Glomerular endothelial cell (primary cell): ENCODE measurements at regions not wholly inside any gene's neighbourhood (a gene's known extent, or its start where the extent isn't known, plus 50 kb on each side); places are given as distances from the start of the nearest gene placed in this dataset.
"Not testable (repeated sequence)": the region's sequence is repeated elsewhere in the genome, so short reads cannot be mapped to it uniquely, and the experiment has no call there.

ENCODE experiments used
- DNase-seq: peaks from one replicate; pipeline ENCODE4 v3.0.0-alpha.2; 2011; ENCODE audit warnings: low read depth, low spot score; ENCODE audit errors: extremely low read depth

DNA sequence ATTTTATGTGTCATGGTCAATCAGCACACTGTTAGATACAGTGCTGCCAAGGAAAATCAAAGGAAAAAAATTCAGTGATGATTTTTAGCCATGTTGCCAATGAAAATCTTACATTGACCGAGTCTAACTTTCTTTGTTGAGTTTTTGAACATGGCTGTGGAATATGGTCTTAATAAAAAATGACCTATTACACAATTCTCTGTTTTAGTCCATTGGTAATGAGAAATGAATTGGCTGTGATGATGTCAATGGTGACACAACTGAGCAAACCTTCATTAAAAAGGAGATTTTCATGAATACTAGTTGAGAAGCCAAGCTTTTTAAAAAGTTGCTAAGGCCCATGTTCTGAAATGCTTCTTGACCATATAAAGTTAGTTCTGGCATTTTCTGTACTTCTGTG is 225.9 kb upstream of the GYPA start:
- no peak for DNase-seq

GRCh38 chr4:144371485-144371884 is 231.0 kb upstream of the GYPA start:
- DNase-seq, result no peak

DNA sequence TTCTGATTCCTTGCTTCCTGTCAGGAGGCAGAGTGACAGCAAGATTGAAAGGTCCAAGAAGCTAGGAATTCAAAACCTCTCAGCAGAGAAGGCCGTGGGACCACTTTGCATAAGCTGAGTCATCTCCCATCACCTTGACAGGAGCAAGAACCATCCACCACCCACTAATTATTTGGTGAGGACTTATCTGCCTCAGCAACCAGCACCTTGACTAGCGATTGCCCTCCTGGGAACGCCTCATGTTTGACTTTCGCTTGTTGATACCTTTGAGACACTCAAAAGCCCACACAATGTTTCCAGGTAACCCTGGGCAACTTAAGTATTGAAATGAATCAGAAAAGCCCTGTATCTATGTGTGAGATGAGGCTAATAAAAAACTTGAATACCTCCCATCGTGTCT is 233.5 kb upstream of the GYPA start:
- DNase-seq, result no peak

DNA sequence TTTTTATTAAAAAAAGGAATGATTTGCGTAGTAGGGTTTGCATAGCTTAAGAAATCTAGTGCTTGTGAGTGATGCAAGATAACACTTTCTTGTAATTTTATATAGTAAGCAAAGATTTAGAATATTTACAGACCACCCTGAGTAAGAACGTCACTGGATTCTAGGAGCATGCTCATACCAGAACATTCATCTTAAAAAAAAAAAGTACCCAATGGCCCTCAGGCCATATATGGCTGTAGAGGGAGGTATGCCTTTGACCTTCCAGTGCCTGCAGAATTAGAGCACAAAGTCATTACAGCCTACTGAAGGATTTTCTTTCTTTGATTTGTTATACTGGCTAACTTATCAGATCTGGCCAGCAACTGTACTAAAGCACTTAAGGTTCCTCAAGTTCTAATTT is 236.3 kb upstream of the GYPA start:
- no peak for DNase-seq

GRCh38 chr4:144384408-144384807 is 243.9 kb upstream of the GYPA start:
- DNase-seq, result no peak

- peak; percentile 74 for DNase-seq
Observed at GRCh38 chr4:144399927-144400326, 246.0 kb upstream of the HHIP start.

GRCh38 chr4:144402176-144402575 is 243.8 kb upstream of the HHIP start:
- no peak for DNase-seq

DNA sequence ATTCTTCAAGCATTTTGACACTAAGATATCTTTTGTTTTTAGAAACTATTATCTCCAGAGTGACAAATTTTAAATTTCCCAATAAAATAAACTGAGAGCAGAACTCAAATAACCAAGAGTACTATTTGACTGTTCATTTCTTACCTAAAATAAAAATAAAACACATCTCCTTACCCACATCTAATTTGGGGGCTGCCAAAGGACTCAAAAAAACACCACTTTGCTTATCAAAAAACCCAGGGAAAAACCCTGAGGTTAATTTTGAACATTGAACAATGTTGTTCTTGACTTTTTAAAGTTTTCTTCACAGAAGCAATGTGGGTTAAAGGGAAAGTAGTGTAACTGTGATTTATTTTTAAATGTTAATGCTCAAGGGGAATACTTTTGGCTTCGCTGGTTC is 243.0 kb upstream of the HHIP start:
- DNase-seq, result no peak

- no peak for DNase-seq
Observed at GRCh38 chr4:144403893-144404292, 242.1 kb upstream of the HHIP start.

DNA sequence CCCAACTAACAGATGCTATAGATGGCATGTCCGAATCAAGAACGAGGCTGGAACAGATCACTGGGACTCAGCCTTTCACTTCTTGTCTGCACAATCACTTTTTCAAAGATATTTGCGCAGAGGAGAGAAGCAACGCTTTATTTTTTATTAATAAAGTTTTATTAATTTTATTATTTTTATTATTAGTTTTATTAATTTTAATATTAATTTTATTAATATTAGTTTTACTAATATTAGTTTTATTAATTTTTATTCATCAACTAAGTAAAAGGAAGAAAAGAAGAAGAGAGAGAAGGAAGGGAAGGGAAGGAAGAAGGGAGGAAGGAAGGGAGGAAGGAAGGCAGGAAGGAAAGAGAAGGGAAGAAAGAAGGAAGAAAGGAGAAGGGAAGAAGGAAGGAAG is 236.4 kb upstream of the HHIP start:
- DNase-seq, result no peak

GRCh38 chr4:144410230-144410783 is 235.6 kb upstream of the HHIP start:
- DNase-seq, result no peak

GRCh38 chr4:144411119-144411518 is 234.8 kb upstream of the HHIP start:
- no peak for DNase-seq

- DNase-seq, result no peak
Observed at GRCh38 chr4:144411700-144412099, 234.3 kb upstream of the HHIP start.

GRCh38 chr4:144421056-144421455 is 224.9 kb upstream of the HHIP start:
- no peak for DNase-seq

DNA sequence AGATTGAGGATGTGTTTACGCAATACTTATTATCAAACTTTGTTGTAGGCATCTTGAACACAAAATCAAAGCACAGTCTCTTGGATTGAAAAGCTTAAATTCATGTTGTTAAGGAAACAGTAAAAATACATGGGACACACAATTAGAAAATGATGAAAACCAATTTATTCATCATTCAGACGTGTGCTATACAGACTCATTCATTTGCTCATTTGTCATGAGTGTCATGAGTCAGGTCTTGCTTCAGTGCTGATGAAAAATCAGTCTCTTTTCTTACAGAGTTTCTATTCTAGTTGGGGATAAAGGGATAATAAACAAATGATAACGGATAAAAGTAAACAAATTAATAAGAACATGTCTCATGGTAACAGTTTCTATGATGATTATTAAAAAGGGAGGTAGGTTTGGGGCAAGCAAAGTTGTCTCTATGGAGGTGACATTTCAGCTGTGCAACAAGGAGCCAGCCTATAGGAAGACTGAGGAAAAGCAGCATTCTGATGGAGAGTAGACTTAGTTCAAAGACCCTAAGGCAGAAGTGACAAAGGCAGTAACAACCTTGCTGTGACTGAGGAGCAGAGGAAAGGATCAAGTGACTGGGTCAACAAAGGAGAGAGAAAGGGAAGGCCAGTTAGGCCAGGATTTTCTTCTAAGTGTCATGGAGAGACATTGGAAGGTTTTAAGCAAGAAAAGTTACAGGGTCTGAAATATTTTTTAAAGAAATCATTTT is 224.0 kb upstream of the HHIP start:
- DNase-seq, result no peak

GRCh38 chr4:144423930-144424329 is 222.0 kb upstream of the HHIP start:
- no peak for DNase-seq

DNA sequence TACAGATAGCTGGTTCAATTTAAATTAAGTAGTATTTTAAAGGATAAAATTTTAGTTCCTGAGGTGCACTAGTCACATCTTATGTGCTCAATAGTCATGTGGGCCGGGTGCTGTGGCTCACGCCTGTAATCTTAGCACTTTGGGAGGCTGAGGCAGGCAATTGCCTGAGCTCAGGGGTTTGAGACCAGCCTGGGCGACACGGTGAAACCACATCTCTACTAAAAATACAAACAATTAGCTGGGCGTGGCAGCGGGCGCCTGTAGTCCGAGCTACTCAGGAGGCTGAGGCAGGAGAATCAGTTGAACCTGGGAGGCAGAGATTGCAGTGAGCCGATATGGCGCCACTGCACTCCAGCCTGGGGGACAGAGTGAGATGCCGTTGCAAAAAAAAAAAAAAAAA is 219.9 kb upstream of the HHIP start:
- DNase-seq, result not testable (repeated sequence)

- no peak for DNase-seq
Observed at GRCh38 chr4:144442713-144443112, 203.2 kb upstream of the HHIP start.

DNA sequence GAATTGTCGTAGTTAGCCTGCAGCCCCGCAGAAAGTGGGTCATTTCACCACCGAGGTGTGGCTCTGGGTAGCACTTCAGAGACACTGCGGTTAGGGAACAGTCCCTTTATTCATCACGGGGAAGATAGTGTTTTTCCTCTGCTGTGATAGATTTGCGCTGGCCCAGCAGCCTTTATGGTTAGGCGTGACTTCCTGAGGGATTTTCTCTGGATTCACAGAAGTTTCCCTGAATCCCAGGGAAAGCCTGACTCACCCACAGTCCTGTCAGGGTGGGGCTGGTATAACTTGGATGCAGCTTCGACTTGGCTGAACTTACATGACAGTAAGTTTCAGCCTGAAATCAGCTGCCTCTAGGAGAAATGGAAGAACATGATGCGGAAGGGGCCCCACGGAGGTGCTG is 196.3 kb upstream of the HHIP start:
- no peak for DNase-seq

- no peak for DNase-seq
Observed at GRCh38 chr4:144450526-144450925, 195.4 kb upstream of the HHIP start.

- no peak for DNase-seq
Observed at GRCh38 chr4:144451766-144452450, 194.0 kb upstream of the HHIP start.

GRCh38 chr4:144456196-144456595 is 189.8 kb upstream of the HHIP start:
- no peak for DNase-seq
